ENCODE measurements at regions not wholly inside any gene's neighbourhood (a gene's known extent, or its start where the extent isn't known, plus 50 kb on each side); places are given as distances from the start of the nearest gene placed in this dataset.

- Mint-ChIP-seq H3K9me3 (ENCODE audit: low read depth) (peaks cover 8% of the 10 kb centered on the region), H3K4me1 (no peaks in the 10 kb centered on the region), H3K4me3 (no peak overlapping the region), H3K27me3 (no peaks in the 10 kb centered on the region), H3K36me3 (no peaks in the 10 kb centered on the region), H3K27ac (no peak overlapping the region)
- ATAC-seq = no peak
- CTCF ChIA-PET = no interaction called here
- DNase-seq = no peak
These were observed 164.7 kb upstream of the RGS18 start for GRCh38 chr1:191993549-191993948.

DNA sequence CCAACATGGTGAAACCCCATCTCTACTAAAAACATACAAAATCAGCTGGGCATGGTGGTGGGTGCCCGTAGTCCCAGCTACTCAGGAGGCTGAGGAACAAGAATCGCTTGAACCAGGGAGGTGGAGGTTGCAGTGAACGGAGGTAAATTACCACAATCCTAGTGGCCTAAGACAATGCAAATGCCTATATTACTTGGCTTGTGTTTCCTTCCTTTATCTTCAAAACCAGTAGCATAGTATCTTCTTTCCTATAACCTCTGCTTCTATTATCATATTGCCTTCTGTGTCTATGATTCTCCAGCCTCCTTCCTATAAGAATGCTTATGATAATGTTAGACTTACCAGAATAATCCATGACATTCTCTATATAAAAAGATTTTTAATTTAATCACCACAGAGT, 156.2 kb upstream of the RGS18 start:
- no peak overlapping the region for H3K27ac Mint-ChIP-seq
- ATAC-seq = no peak
- H3K4me3 Mint-ChIP-seq = no peak overlapping the region
- no peak for DNase-seq
- no peaks in the 10 kb centered on the region for H3K27me3 Mint-ChIP-seq
- CTCF ChIA-PET = no interaction called here
- H3K36me3 Mint-ChIP-seq = no peaks in the 10 kb centered on the region
- no peaks in the 10 kb centered on the region for H3K4me1 Mint-ChIP-seq
- H3K9me3 Mint-ChIP-seq (ENCODE audit: low read depth) = no peaks in the 10 kb centered on the region

DNA sequence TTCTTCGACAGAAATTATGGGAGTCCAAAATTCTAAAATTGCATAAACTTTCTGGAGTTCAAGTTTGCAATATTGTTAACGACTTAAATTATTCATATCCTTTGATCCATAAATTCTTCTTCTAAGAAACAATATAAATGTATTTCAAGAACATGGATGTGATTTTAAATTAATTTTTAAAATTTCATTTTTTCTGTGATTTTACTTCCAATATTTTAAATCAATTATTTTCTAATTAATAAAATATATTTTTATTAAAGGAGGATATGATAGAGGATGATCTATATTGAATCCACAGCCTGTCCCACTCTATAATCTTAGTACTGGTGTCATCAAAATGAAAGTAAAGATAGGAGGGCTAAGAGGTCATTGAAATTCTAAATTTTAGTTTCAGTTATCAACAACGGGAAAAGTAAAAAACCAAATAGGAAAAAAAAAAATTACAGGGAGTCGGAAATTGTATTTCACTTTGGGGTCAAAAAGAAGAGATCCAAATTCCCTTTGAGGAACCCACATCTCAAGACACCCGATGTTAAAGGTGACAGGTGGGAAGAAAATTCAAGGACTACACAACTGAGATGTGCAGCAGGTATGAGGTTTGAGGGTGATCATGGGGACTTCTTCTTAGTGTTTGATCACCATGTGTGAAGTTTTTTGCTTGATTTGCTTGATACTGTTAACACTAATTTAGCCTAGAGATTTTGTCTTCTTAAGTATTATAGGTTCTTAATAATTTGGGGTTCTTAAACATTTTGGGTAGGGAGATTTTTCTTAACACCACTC, 154.8 kb upstream of the RGS18 start:
- no peak for DNase-seq
- no peaks in the 10 kb centered on the region for H3K4me1 Mint-ChIP-seq
- CTCF ChIA-PET = no interaction called here
- H3K9me3 Mint-ChIP-seq (ENCODE audit: low read depth) = no peaks in the 10 kb centered on the region
- ATAC-seq = no peak
- H3K27ac Mint-ChIP-seq = no peak overlapping the region
- H3K4me3 Mint-ChIP-seq = no peak overlapping the region
- no peaks in the 10 kb centered on the region for H3K36me3 Mint-ChIP-seq
- no peaks in the 10 kb centered on the region for H3K27me3 Mint-ChIP-seq

DNA sequence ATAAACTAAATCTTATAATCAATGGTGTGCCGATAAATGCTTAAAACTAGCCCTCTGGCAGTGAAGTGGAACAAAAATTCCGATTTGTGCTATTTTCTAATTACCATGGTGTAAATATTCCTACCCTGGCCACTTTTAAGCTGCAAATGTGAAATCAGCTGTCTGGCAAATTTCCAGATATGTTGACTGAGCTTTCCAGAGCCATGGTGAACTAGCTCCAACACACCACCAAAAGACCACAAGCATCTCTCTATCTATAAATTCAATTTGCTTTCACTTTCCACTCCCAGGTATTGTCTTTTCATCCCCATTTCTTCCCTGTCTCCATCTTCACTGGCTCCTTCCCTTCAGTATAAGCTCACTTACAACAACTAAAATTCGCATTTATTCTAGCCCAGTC, 152.3 kb upstream of the RGS18 start:
- no peaks in the 10 kb centered on the region for H3K27me3 Mint-ChIP-seq
- H3K4me1 Mint-ChIP-seq = no peaks in the 10 kb centered on the region
- H3K36me3 Mint-ChIP-seq = no peaks in the 10 kb centered on the region
- no peaks in the 10 kb centered on the region for H3K9me3 Mint-ChIP-seq (ENCODE audit: low read depth)
- H3K27ac Mint-ChIP-seq = no peak overlapping the region
- CTCF ChIA-PET = no interaction called here
- DNase-seq (no peak), ATAC-seq (no peak)
- H3K4me3 Mint-ChIP-seq = no peak overlapping the region

GRCh38 chr1:192008281-192008825, 149.9 kb upstream of the RGS18 start:
- Mint-ChIP-seq H3K4me1 (no peaks in the 10 kb centered on the region), H3K9me3 (ENCODE audit: low read depth) (no peaks in the 10 kb centered on the region), H3K4me3 (no peak overlapping the region), H3K36me3 (no peaks in the 10 kb centered on the region), H3K27me3 (no peaks in the 10 kb centered on the region), H3K27ac (no peak overlapping the region)
- ATAC-seq (no peak), DNase-seq (no peak)
- CTCF ChIA-PET = no interaction called here

GRCh38 chr1:192010406-192010805, 147.9 kb upstream of the RGS18 start:
- no peak overlapping the region for H3K4me3 Mint-ChIP-seq

DNA sequence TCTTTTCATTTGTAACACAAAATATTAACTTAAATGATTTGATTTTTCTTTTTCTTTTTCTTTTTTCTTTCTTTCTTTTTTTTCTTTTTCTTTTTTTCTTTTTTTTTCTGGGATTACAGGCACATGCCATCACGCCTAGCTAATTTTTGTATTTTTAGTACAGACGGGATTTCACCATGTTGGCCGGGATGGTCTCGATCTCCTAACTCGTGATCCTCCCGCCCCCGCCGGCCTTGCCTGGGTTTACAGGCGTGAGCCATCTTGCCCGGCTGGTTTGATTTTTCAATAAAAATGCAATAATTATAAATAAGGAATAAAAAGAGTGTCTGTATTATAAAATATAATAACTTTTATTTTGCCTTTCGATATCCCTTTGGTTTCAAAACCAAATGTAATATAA, 146.7 kb upstream of the RGS18 start:
- no peaks in the 10 kb centered on the region for H3K27me3 Mint-ChIP-seq
- H3K9me3 Mint-ChIP-seq (ENCODE audit: low read depth) = peaks cover 2% of the 10 kb centered on the region
- H3K36me3 Mint-ChIP-seq = no peaks in the 10 kb centered on the region
- no peaks in the 10 kb centered on the region for H3K4me1 Mint-ChIP-seq
- CTCF ChIA-PET = no interaction called here
- DNase-seq = no peak
- H3K4me3 Mint-ChIP-seq = no peak overlapping the region
- ATAC-seq = no peak
- no peak overlapping the region for H3K27ac Mint-ChIP-seq

More at GRCh38 chr1:192010406-192010805, 147.9 kb upstream of the RGS18 start:
- ATAC-seq = no peak
- CTCF ChIA-PET = no interaction called here
- Mint-ChIP-seq H3K27ac (no peak overlapping the region), H3K36me3 (no peaks in the 10 kb centered on the region), H3K27me3 (no peaks in the 10 kb centered on the region), H3K9me3 (ENCODE audit: low read depth) (no peaks in the 10 kb centered on the region), H3K4me1 (no peaks in the 10 kb centered on the region)
- DNase-seq = no peak

- CTCF ChIA-PET = no interaction called here
- no peaks in the 10 kb centered on the region for H3K4me1 Mint-ChIP-seq
- ATAC-seq = no peak
- H3K4me3 Mint-ChIP-seq = no peak overlapping the region
- no peak overlapping the region for H3K27ac Mint-ChIP-seq
- DNase-seq = no peak
- no peaks in the 10 kb centered on the region for H3K27me3 Mint-ChIP-seq
- H3K9me3 Mint-ChIP-seq (ENCODE audit: low read depth) = peaks cover 2% of the 10 kb centered on the region
- no peaks in the 10 kb centered on the region for H3K36me3 Mint-ChIP-seq
These were observed 135.4 kb upstream of the RGS18 start for GRCh38 chr1:192022827-192023226.

- no peak overlapping the region for H3K27ac Mint-ChIP-seq
- H3K27me3 Mint-ChIP-seq = no peaks in the 10 kb centered on the region
- H3K36me3 Mint-ChIP-seq = no peaks in the 10 kb centered on the region
- CTCF ChIA-PET = no interaction called here
- peaks cover 2% of the 10 kb centered on the region for H3K9me3 Mint-ChIP-seq (ENCODE audit: low read depth)
- H3K4me1 Mint-ChIP-seq = no peaks in the 10 kb centered on the region
- no peak for ATAC-seq
- no peak overlapping the region for H3K4me3 Mint-ChIP-seq
- DNase-seq = no peak
These were observed 133.4 kb upstream of the RGS18 start for GRCh38 chr1:192024881-192025280.

GRCh38 chr1:192038567-192038966, 119.7 kb upstream of the RGS18 start:
- DNase-seq (no peak), ATAC-seq (no peak)
- no peaks in the 10 kb centered on the region for H3K4me1 Mint-ChIP-seq
- CTCF ChIA-PET = no interaction called here
- H3K36me3 Mint-ChIP-seq = no peaks in the 10 kb centered on the region
- H3K9me3 Mint-ChIP-seq (ENCODE audit: low read depth) = no peaks in the 10 kb centered on the region
- H3K27ac Mint-ChIP-seq = no peak overlapping the region
- H3K4me3 Mint-ChIP-seq = no peak overlapping the region
- no peaks in the 10 kb centered on the region for H3K27me3 Mint-ChIP-seq

- no peak overlapping the region for H3K4me3 Mint-ChIP-seq
- no peaks in the 10 kb centered on the region for H3K27me3 Mint-ChIP-seq
- no peaks in the 10 kb centered on the region for H3K4me1 Mint-ChIP-seq
- CTCF ChIA-PET = no interaction called here
- H3K36me3 Mint-ChIP-seq = no peaks in the 10 kb centered on the region
- H3K9me3 Mint-ChIP-seq (ENCODE audit: low read depth) = no peaks in the 10 kb centered on the region
- DNase-seq = no peak
- no peak overlapping the region for H3K27ac Mint-ChIP-seq
- ATAC-seq = no peak
These were observed 113.1 kb upstream of the RGS18 start for GRCh38 chr1:192045131-192045530.

DNA sequence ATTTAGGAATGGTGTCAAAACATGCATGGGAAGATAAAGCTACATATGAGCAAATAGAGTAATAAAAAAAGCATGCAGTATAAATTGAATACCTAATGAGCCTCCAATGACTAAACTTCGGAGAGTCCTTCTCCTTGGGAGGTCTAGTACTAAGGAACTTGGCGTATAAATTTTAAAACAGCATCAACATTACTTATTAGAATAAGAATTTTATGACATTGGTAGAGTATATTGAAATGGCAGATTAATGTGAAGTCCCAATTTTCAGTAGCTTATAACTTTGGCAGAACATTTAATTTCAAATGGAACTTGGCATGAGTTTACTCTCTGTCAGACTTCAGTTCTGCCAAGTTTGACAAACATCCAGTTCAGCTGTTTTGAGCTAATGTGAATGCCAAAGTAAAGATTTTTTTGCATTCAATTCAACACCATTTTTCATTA, 104.7 kb upstream of the RGS18 start:
- no peaks in the 10 kb centered on the region for H3K36me3 Mint-ChIP-seq
- H3K27ac Mint-ChIP-seq = no peak overlapping the region
- H3K4me3 Mint-ChIP-seq = no peak overlapping the region
- DNase-seq = no peak
- no peaks in the 10 kb centered on the region for H3K27me3 Mint-ChIP-seq
- ATAC-seq = no peak
- no peaks in the 10 kb centered on the region for H3K4me1 Mint-ChIP-seq
- CTCF ChIA-PET = no interaction called here
- H3K9me3 Mint-ChIP-seq (ENCODE audit: low read depth) = no peaks in the 10 kb centered on the region

GRCh38 chr1:192057766-192058165, 100.5 kb upstream of the RGS18 start:
- Mint-ChIP-seq H3K4me1 (no peaks in the 10 kb centered on the region), H3K9me3 (ENCODE audit: low read depth) (no peaks in the 10 kb centered on the region), H3K4me3 (no peak overlapping the region), H3K27me3 (no peaks in the 10 kb centered on the region), H3K27ac (no peak overlapping the region), H3K36me3 (no peaks in the 10 kb centered on the region)
- ATAC-seq (no peak), DNase-seq (no peak)
- CTCF ChIA-PET = no interaction called here

DNA sequence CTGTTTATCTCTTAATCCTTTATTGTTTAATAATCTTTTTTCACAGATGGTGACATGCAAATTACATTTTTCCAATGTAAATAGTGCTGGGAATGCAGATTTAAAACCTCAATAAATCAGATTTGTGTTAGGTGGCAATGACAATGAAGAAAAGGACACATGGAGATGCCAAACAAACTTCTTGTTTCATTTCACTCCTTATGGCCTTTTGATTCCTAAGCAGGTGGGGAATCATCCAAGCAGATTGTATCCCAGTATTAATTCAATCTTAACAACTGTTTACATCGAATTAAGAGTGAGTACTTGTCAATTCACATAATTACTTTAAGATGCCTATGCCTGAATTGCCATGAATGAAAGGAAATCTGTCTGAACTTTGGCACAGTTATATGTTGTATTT, 98.9 kb upstream of the RGS18 start:
- Mint-ChIP-seq H3K27me3 (no peaks in the 10 kb centered on the region), H3K4me1 (no peaks in the 10 kb centered on the region)
- DNase-seq = no peak

More for the DNA sequence above, 98.9 kb upstream of the RGS18 start:
- Mint-ChIP-seq H3K27ac (no peak overlapping the region), H3K36me3 (no peaks in the 10 kb centered on the region), H3K4me3 (no peak overlapping the region), H3K9me3 (ENCODE audit: low read depth) (no peaks in the 10 kb centered on the region)
- no peak for ATAC-seq
- CTCF ChIA-PET = no interaction called here

All from activated CD8-positive, alpha-beta memory T cell treated with anti-CD3 and anti-CD28 coated beads, Interleukin-2, amount 10 ng/mL, durations not matched to agents 7 days and 5 days (primary cell).